ENCODE measurements at regions not wholly inside any gene's neighbourhood (a gene's known extent, or its start where the extent isn't known, plus 50 kb on each side); places are given as distances from the start of the nearest gene placed in this dataset.

DNA sequence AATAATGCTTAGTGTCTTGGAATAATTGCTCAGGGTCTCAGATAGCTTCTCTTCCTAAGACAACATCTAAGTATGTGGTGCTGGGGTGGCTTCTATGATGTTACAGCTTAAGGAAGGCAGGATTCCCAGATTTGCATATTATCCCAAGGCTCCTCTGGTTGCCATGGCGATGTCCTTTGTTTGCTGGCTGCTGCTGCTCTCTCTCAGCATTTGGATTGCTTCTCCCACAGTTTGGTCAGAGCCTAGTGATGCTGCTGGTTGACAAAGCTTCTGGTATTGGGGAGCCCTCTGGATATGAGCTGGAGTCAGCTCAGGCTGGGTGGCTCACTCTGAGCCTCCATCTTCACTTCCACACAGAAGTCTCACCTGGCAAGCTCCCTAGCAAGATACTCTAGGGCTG, 56.4 kb upstream of the FBXO33 start:
- no peak for DNase-seq (ENCODE audit: low read depth)
- no peak for TF ChIP-seq CTCF (conservative IDR thresholded peaks at IDR 0.05; ENCODE audit: low read depth, low read length)
- no peak overlapping the region for H3K4me3 ChIP-seq (ENCODE audit: low read depth, low read length)

DNA sequence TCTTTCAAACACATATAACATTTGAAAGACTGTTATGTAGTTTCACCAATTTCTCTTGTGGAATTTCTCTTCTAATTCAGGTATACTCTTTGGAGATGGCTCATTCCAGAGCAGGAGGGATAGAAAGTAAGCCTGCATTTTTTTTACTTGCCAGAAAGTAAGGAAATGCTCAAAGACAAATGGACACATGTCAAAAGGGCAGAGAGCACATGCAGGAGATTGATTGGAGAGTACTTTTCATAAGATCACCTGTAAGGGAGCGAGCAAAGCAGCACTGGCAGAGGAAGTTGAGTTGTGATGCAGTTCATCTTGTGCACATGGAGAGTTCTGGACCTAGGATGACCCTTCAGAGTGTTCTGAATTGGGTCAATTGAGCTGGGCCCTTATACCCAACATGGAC, 51.4 kb upstream of the FBXO33 start:
- H3K4me3 ChIP-seq (ENCODE audit: low read depth, low read length), result no peak overlapping the region
- no peak for DNase-seq (ENCODE audit: low read depth)
- no peak for TF ChIP-seq CTCF (conservative IDR thresholded peaks at IDR 0.05; ENCODE audit: low read depth, low read length)
